Glutamatergic neuron (in vitro differentiated cells): ENCODE measurements at regions not wholly inside any gene's neighbourhood (a gene's known extent, or its start where the extent isn't known, plus 50 kb on each side); places are given as distances from the start of the nearest gene placed in this dataset.

Experiments used
- DNase-seq: peaks from one replicate; pipeline ENCODE4 v3.0.0; 2022
- H3K27ac Mint-ChIP-seq: one replicate; pipeline ENCODE4 v1.8.0; 2020; ENCODE audit warnings: mild to moderate bottlenecking, mixed read lengths, inconsistent platforms; ENCODE audit not compliant: unreplicated experiment
- H3K27me3 Mint-ChIP-seq: one replicate; pipeline ENCODE4 v1.8.0; 2020; ENCODE audit warnings: mild to moderate bottlenecking, moderate library complexity, mixed read lengths, inconsistent platforms; ENCODE audit not compliant: unreplicated experiment
- H3K36me3 Mint-ChIP-seq: one replicate; pipeline ENCODE4 v1.8.0; 2020; ENCODE audit warnings: mild to moderate bottlenecking, mixed read lengths, inconsistent platforms; ENCODE audit not compliant: unreplicated experiment
- H3K4me1 Mint-ChIP-seq: one replicate; pipeline ENCODE4 v1.8.0; 2020; ENCODE audit warnings: mild to moderate bottlenecking, low read depth, mixed read lengths, inconsistent platforms; ENCODE audit not compliant: unreplicated experiment
- H3K4me3 Mint-ChIP-seq: one replicate; pipeline ENCODE4 v1.8.0; 2020; ENCODE audit warnings: mild to moderate bottlenecking, mixed read lengths, inconsistent platforms; ENCODE audit not compliant: unreplicated experiment
- H3K9me3 Mint-ChIP-seq: one replicate; pipeline ENCODE4 v1.8.0; 2020; ENCODE audit warnings: mild to moderate bottlenecking, moderate library complexity, mixed read lengths, inconsistent platforms; ENCODE audit not compliant: unreplicated experiment
- CTCF ChIP-seq: fragments of 200-600 bp; sonication (generic); IDR thresholded peaks from one replicate; pipeline ENCODE4 v1.5.0; 2021; ENCODE audit not compliant: partially characterized antibody, unreplicated experiment

GRCh38 chr2:185338104-185338503 is 400.5 kb upstream of the FSIP2 start:
- H3K4me1 Mint-ChIP-seq: no peaks in the 10 kb centered on the region
- no peak for TF ChIP-seq CTCF
- peaks cover 4% of the 10 kb centered on the region for H3K36me3 Mint-ChIP-seq
- H3K27ac Mint-ChIP-seq: no peak overlapping the region
- H3K9me3 Mint-ChIP-seq: peaks cover 1% of the 10 kb centered on the region
- DNase-seq: no peak
- no peak overlapping the region for H3K4me3 Mint-ChIP-seq
- no peaks in the 10 kb centered on the region for H3K27me3 Mint-ChIP-seq

GRCh38 chr2:185347445-185347844 is 391.2 kb upstream of the FSIP2 start:
- no peak for DNase-seq
- no peak for TF ChIP-seq CTCF
- Mint-ChIP-seq H3K36me3 (no peaks in the 10 kb centered on the region), H3K4me3 (no peak overlapping the region), H3K9me3 (no peaks in the 10 kb centered on the region), H3K27me3 (no peaks in the 10 kb centered on the region), H3K27ac (no peak overlapping the region), H3K4me1 (no peaks in the 10 kb centered on the region)

GRCh38 chr2:185360776-185361175 is 377.8 kb upstream of the FSIP2 start:
- DNase-seq: no peak
- no peaks in the 10 kb centered on the region for H3K4me1 Mint-ChIP-seq
- no peak for TF ChIP-seq CTCF
- no peaks in the 10 kb centered on the region for H3K27me3 Mint-ChIP-seq
- no peak overlapping the region for H3K27ac Mint-ChIP-seq
- no peak overlapping the region for H3K4me3 Mint-ChIP-seq
- peaks cover 7% of the 10 kb centered on the region for H3K9me3 Mint-ChIP-seq
- H3K36me3 Mint-ChIP-seq: no peaks in the 10 kb centered on the region

- H3K9me3 Mint-ChIP-seq: no peaks in the 10 kb centered on the region
- no peak for TF ChIP-seq CTCF
Measured at GRCh38 chr2:185372188-185372587, 366.4 kb upstream of the FSIP2 start.

GRCh38 chr2:185373229-185373628 is 365.4 kb upstream of the FSIP2 start:
- no peaks in the 10 kb centered on the region for H3K27me3 Mint-ChIP-seq
- H3K9me3 Mint-ChIP-seq: peaks cover 2% of the 10 kb centered on the region
- no peak overlapping the region for H3K27ac Mint-ChIP-seq
- no peak for TF ChIP-seq CTCF
- DNase-seq: no peak
- no peak overlapping the region for H3K4me3 Mint-ChIP-seq
- H3K36me3 Mint-ChIP-seq: no peaks in the 10 kb centered on the region
- no peaks in the 10 kb centered on the region for H3K4me1 Mint-ChIP-seq

More at GRCh38 chr2:185372188-185372587, 366.4 kb upstream of the FSIP2 start:
- no peak overlapping the region for H3K27ac Mint-ChIP-seq
- H3K4me3 Mint-ChIP-seq: no peak overlapping the region
- no peaks in the 10 kb centered on the region for H3K36me3 Mint-ChIP-seq
- H3K4me1 Mint-ChIP-seq: no peaks in the 10 kb centered on the region
- no peaks in the 10 kb centered on the region for H3K27me3 Mint-ChIP-seq
- DNase-seq: no peak
